GM18499 (cell line): ENCODE measurements at regions not wholly inside any gene's neighbourhood (a gene's known extent, or its start where the extent isn't known, plus 50 kb on each side); places are given as distances from the start of the nearest gene placed in this dataset.

ENCODE experiments used
- ATAC-seq: cut with Tn5 transposase; IDR thresholded peaks from one replicate; pipeline ENCODE4 v1.9.1; 2021; ENCODE audit warnings: moderate number of reproducible peaks; ENCODE audit not compliant: insufficient read depth, unreplicated experiment

DNA sequence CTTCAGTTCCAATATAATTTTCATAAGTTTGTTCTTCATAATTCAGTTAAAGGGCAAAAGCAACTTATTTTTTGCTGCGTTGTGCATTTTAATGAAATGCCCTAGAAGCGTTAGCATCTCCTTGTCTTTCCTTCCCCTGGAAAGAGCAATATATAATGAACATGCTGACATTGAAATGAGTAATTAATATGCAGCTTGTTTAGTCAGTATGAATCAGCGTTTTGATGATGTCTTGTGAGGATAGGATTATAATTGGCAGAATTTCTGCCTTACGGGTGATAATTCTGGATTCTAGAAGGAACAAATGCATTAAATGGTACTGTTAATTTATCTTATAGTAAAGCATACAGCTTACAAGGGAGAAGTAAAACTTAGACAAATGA is 152.3 kb upstream of the MMADHC start:
- no peak for ATAC-seq

DNA sequence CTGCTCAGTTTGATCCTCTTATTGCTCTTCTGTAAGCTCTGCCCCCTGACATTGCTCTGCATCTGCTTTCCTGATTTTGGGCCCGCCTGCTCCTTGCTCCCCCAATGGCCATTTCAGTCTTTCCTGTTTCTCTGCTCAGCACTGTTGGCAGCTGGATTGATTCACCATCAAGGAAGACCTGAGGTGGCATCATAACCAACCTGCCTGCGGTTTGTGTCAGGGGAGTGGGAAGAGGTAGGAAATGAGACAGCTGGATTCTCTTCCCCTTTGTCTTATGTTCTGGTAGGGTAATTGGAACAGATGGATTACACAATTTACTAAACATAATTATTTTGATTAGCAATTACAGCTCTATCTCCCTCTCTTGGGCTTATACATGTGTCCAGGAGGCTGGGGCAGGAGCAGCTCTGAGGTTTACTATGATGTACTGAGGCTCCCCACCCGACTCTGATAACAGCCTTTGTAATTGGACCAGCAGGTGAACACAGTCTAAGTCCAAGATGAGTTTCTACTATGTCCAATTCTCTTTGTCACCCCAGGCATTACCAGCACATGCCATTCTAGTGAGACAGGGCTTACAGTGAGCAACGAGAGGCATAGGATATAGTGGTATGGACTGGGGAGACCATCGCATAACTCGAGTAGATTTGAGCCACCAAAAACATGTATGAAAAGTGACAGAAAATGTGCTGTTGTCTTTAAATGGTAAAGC is 151.8 kb upstream of the MMADHC start:
- ATAC-seq = no peak

DNA sequence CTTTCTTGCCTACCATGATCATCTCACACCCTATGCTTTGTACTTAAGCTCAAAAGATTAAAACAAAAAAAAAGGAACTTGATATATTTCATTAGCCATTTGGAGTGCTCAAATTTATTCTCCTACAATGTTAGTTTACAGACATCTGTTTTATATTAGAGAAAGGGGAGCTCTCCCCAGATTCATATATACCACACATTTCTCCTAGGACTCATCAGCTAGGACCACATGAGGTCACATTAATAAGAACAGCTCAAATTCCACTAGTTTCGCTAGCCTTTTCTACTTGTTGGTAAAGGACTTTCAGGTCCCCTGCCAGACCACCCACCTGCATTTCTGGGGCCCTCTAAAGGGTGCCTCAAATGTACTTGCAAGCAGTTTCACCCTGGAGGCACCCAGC is 151.2 kb upstream of the MMADHC start:
- no peak for ATAC-seq

DNA sequence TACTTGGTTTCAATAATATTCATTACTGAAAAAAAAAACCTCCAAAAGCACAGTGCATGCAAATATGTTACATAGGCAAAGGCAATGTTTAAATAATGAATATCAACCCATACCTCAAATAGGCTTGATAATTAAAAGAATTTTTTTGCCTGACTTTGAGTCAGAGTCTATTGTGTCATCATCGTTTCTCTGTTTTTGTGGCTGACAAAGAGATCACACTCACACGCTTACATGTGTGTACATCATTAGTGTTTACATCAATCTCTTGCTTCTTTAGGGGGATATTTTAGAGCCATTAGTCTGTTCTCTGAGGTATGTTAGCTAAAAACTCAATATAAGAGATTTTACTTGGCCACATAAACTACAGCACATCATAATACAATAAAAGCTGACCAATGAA is 150.3 kb upstream of the MMADHC start:
- no peak for ATAC-seq

DNA sequence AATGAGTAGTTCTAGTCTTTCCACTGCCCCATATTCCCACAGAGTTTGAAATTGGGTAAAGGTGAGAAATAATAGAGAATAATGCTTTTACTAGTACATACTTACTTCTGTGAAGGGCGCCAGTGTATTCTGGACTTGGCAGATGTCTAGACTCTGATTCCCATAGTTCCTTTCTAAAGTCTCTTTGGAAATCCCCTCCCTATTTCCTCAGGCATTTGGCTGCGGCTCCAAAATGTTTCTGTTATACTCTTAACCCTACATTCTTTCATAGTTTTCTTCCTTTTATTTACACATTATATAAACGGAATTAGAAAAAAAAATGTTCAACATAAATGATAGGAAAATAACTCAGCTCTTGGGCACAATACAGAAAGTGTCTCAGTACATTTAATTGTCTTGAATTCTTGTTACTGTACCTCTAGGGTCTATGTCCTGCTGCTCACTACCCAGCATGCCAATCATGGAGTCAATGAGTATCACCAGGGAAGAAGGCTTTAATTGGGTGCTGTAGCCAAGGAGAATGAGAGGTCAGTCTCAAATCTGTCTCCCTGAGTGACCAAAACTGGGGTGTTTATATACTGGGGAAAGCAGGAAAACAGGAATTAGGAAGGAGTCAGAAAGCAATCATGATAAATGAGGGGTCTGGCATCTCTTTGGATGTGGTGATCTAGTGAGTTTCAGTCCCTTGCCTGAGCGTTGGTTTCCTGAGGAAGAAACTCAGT is 147.8 kb upstream of the MMADHC start:
- no peak for ATAC-seq

DNA sequence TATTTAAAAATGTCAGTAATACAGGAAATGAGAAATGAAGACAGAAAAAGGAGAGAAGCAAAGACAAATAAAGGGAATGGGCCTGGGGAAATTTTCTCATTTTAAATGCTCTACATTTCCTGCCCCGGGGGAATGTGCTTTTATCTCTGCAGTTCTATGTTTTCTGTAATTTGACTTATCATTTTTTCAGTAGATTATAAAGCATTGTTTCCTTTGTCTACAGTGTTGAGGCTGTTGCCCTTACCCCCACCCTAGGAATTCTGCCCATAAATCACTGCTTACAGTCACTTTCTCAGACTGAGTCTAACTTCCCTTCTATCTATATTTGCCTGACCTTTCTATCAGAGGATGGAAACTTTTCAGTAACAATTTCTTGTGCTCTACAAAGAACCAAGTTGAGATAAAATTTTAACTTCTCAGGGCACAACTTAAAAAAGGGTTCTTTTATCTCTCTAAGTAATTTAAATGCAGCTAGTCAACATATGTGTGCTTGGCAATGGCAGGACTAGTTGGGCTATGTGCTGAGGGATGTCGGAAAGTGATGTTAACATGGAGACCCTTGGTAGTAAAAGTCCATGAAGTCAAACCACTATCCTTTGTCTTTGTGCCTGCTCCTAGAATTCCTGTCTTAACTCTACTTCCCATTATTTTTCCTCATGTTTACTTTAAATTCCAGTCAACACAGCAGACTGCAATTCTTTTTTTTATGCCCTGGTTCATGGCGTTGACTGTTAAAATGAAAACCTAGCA is 146.5 kb upstream of the MMADHC start:
- no peak for ATAC-seq

DNA sequence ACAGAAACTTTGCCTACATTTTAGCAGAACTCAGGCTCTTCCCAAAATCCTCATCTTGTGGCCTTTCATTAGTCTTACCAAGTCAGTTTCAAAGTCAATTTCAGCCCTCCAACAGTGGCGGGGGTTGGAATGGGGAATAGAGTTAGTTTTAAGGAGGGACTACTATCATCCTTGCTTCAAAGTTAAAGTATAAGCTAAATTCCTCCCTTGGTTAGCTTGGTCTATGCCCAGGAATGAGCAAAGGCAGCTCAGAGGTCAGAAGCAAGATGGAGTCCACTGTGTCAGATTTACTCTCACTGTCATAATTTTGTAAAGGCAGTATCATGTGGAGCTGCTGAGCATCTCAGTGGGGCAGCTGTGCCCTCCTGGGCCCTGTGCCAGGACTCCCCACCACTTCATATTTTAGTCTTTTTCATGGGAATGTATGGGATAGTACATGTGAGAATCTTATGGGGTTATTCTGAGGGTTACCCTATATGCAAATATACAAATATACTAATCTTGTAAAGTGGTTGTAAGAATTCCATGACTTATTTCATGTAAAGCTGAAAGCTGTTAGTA is 145.2 kb upstream of the MMADHC start:
- ATAC-seq = no peak

DNA sequence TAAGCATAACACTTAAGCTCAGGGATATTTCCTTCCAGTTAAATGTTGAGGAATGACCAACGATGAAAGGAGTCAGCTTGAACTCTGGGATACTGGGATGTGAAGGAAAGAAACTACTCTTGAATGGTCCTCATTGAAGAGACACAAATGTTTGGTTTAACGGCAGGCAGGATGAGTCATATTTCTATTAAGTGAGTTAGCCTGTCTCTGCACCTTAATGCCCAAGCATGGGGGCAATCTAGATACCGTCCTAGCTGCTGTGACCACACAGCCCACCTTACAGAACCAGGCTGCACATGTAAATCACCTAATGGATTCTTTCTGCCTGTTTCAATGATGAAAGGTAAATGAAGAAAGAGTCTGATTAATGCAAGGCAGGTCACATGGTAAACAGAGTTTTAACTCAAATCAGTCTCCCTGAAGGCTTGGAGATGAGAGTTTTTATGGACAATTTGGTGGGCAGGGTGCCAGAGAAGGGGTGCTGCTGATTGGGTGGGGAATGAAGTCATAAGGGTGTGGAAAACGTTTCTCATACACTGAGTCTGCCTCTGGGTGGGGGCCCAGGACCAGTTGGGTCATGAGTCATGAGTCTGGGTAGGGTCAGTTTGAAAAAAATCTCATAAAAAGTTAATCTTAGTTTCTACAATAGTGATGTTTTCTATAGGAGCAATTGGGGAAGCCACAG is 144.6 kb upstream of the MMADHC start:
- no peak for ATAC-seq

DNA sequence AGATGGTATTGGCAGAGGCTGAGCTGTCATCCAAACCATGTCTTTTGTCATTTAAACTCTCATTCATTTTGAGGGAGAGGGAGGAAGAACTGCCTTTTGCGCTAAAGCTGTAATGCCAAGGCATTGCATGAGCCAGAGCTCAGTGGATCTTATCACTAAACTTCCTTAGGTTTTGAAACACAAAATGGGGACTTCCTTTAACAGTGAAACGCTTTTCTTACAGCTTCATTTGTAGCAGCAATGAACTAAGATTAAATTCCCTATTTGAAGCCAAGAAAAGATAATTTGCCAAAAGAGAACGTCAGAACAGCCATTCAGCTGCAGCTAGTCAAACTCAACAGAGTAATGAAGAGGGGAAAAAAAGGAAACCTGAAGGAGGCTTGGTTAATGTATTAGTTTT is 143.5 kb upstream of the MMADHC start:
- ATAC-seq = no peak

DNA sequence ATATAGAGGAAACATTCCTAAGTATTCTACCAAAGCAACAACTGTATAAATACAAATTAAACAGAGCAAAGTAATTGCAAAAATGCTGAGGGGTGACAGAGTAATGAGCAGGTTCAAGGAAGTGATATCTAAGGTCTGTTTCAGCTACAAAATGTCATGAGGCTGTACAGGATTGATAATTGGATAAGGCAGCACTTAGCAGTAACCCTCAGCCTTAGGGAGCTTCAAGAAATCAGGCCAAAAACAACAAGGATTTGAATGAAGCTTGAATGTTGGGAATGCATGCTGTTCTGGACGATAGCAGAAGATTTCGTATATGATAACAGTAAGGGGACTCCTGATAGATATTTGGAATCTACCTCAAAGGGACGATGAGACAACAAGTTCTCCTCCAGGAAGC is 142.0 kb upstream of the MMADHC start:
- ATAC-seq = no peak

DNA sequence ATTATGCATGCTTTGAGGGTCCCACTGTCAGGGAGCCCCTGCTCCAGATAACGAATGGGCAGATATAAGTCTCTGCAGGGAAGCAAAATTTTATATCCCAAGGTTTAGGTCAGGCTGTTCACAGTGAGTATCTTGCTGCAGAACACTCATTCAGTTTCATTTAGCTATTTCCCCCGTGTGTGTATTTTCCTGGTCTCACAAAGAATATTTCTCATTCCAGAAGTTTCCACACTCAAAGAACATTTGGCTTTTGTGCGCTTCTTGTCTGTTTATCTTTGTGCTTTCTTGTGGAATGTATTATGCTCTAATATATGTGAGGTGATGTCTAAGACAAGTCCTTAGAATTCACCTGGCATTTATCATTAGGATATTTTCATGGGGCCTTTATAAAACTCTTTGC is 140.4 kb upstream of the MMADHC start:
- no peak for ATAC-seq

DNA sequence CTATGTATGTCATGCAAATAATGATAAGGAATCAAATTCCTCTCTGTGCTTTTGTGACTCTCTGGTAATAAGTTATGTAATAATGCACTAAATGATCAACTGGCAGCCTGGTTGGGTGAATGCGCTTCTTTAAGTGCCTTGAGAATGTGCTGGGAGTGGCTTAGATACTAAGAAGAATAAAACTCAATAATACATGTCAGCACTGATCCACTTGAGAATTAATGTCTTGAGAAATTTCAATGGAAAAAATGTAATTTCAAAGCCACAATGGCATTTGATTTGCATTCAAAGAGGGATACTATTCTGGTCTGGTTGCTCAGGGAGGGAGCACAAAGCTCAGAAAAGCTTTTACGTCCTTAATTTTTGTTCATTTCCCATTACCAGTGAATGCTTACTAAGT is 137.7 kb upstream of the MMADHC start:
- no peak for ATAC-seq

DNA sequence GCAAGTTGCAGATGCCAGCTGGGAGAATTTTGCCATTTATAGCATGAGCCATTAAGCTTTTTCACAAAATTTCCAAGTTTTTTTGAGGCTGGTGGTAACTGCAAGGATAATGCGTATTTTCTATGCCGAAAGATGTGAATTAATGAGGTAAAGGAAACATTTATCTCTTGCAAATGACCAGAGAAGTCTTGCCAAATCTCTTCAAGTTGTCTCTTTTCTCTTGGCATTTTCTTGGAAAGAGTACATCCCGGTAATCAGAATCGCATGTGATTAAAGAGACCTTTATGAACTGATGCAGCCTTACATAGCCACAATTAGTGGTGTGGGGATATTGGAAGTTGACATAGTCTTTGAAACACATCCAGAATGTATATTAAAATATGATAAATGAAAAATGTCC is 136.5 kb upstream of the MMADHC start:
- no peak for ATAC-seq

DNA sequence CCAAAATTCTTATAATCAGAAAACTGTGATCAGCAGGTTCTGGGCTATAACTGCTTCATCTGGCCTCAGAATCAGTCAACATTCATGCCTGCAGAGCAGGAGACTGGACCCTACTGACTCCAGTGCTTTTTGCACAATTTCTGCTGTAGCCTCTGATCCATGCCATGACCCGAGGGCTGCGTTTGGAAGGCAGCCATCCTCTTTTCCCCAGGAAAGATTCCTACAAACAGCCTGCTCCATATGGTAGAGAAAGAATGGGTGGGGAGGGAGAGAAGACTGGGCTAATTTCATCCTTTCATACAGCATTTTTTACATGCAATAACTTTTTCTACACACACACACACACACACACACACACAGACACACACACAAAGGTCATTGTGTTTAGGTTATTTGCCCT is 133.0 kb upstream of the MMADHC start:
- ATAC-seq = no peak

DNA sequence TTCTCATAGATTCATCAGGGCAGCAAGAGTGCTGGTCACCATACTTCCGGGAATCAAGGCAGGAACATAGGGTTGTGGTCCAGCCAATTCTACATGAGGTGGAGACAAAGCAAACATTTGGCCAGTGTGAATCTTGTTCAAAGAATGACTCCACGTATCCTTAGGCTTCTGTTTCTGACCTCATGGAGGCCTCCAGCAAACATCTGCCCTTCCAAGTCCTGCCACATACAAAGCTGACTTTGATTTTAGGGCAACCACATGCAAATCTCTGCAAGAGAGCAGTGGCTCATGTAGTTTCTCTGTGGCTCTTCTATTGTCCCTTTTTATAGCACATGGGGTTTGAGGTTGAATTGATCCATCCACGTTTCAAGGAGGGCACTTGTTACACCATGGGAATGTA is 132.1 kb upstream of the MMADHC start:
- no peak for ATAC-seq

DNA sequence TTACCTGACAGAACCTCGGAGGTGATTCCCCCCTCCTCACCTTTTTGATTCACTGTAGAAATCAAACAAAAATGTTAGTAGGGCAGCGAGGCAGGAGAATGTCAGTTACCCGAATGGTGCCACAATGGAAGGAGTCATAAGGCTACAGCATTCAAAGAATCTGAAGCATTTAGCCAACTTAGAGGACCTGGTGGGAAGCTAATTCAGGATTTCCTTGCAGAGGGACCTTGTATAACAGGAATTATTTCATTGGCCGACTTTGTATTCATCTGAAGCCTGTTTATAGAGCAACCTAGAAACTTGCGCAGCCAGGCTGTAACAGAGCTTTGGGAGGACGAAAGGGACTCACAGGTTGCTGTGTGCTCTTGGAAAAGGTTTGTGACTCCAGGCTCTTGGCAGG is 129.1 kb upstream of the MMADHC start:
- ATAC-seq = no peak

DNA sequence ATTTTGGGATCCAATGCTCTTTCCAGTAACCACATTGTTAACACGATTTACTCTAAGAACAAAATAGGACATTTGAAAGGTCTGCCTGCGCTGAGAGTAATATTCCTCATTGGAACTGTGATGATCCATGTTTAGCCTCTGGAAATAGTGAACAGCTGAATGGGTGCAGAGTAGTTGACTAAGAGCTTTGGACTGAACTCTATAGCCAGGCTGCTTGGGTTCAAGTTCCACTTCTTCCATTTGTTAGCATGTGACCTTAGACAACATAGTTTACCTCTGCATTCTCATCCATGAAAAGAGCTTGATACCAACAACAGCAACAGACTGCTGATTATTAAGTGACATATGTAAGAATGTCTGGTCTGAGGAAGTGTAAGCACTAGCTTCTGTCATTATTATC is 128.3 kb upstream of the MMADHC start:
- ATAC-seq = no peak

DNA sequence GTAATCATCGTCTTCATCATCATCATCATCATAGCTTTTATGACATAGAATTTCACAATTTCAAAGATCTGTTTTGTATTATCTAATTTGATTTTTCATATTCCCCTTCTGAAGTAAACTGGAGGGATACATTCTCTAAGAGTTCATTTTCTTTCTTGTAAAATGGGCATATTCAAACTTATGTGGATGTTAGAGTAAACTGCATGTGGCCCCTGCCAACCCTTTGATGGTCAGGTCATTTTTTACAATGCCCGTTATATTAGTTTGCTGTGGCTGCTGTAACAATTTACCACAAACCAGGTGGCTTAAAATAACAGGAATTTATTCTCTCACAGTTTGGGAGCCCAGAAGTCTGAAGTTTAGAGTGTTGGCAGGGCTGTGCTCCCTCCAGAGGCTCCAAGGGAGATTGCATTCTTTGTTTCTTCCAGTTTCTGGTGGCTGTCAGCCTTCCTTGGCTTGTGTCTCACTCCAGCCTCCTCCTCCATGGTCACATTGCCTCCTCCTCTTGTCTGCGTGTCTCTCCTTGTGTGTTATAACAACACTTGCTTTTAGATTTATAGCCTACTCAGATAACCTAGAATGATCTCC is 127.5 kb upstream of the MMADHC start:
- ATAC-seq = no peak

DNA sequence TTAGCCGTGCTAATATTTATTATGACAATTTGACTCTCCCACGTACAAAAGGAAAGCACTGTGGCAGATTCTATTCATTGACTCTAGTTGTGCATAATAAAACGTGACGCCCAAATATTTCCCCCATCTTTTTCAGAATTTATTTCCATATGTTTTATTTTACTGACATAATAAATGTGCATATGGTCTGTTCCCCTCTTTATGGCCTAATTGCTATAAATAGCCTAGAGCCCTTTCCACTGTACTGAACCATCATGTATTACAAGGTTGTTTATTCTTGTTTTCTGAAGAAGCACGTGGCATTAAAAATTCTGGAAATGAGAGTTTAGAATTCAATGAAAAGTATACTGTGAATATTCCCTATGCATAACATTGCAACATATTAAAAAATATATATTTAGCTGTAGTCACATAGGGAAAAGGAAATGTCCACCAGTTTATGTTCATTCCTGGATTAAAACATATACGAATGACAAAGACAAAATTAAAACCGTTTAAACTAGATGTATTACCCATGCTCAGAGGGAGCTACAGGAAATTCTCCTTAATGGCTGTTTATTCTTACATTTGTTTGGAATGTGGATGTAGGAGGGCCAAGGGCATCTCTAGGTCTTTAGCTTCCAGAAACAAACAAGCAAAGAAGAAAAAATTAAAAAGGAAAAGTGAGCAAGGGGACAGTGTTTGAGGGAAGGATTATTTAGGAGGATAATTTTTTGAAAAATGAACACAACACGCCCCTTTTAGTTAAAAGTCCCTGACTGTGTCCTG is 122.1 kb upstream of the MMADHC start:
- ATAC-seq = no peak

DNA sequence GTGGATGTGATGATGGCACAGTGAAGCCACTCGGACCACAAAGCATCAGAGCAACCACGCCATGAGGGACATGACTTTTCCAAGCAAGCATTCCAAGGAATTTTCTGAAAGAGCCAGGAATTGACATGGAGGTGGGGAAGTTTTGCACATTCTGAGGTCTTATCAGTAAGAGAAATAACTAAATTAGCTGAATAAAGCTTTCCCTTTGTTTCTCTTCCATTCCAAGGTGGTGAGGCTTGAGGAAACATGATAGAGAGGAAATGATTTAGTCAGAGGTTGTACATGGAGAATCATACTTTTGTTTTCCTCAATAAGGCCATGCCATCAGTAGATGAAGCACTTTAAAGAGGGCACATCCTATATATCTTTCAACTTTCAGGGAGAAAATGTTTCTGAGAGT is 115.7 kb upstream of the MMADHC start:
- ATAC-seq = no peak
